ENCODE measurements at regions not wholly inside any gene's neighbourhood (a gene's known extent, or its start where the extent isn't known, plus 50 kb on each side); places are given as distances from the start of the nearest gene placed in this dataset.

DNA sequence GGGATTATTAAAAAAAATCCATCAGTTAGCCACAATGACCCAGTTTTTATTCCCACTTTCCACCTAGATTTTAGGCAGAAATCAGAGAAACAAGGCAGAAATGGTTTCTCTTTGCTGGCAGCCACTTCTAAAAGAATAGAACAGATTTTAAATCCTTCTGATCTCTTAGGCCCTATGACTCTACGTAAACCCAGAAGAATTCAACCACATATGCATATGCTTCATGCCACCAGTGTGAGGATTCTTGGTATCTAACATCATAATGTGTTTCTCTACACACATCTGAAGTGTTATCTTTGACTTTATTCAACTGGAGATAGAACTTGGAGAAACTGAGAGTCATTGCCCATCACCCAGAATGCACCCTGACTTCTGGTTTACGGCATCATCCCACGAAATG lies 128.7 kb upstream of the TANK start:
- TF ChIP-seq, protein P1, sequence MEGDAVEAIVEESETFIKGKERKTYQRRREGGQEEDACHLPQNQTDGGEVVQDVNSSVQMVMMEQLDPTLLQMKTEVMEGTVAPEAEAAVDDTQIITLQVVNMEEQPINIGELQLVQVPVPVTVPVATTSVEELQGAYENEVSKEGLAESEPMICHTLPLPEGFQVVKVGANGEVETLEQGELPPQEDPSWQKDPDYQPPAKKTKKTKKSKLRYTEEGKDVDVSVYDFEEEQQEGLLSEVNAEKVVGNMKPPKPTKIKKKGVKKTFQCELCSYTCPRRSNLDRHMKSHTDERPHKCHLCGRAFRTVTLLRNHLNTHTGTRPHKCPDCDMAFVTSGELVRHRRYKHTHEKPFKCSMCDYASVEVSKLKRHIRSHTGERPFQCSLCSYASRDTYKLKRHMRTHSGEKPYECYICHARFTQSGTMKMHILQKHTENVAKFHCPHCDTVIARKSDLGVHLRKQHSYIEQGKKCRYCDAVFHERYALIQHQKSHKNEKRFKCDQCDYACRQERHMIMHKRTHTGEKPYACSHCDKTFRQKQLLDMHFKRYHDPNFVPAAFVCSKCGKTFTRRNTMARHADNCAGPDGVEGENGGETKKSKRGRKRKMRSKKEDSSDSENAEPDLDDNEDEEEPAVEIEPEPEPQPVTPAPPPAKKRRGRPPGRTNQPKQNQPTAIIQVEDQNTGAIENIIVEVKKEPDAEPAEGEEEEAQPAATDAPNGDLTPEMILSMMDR (conservative IDR thresholded peaks at IDR 0.05; ENCODE audit: low read depth, low read length), result no peak
- TF ChIP-seq EZH2 (IDR thresholded peaks at IDR 0.05; ENCODE audit: borderline replicate concordance, low read depth, low read length, poor library complexity, severe bottlenecking), result no peak
